Activated CD8-positive, alpha-beta memory T cell treated with anti-CD3 and anti-CD28 coated beads for 36 hours (primary cell): ENCODE measurements at regions not wholly inside any gene's neighbourhood (a gene's known extent, or its start where the extent isn't known, plus 50 kb on each side); places are given as distances from the start of the nearest gene placed in this dataset.

Experiments
- CTCF ChIA-PET: fragments of 350-600 bp; sonication (Branson Sonifier 250); formaldehyde crosslinking; loops from one replicate; lab custom pipeline; 2021; ENCODE audit warnings: antibody characterized with exemption; lab: Charles Lee
- POLR2A ChIA-PET: fragments of 350-600 bp; sonication (Branson Sonifier 250); formaldehyde crosslinking; loops from one replicate; lab custom pipeline; 2021; ENCODE audit warnings: antibody characterized with exemption; lab: Charles Lee

DNA sequence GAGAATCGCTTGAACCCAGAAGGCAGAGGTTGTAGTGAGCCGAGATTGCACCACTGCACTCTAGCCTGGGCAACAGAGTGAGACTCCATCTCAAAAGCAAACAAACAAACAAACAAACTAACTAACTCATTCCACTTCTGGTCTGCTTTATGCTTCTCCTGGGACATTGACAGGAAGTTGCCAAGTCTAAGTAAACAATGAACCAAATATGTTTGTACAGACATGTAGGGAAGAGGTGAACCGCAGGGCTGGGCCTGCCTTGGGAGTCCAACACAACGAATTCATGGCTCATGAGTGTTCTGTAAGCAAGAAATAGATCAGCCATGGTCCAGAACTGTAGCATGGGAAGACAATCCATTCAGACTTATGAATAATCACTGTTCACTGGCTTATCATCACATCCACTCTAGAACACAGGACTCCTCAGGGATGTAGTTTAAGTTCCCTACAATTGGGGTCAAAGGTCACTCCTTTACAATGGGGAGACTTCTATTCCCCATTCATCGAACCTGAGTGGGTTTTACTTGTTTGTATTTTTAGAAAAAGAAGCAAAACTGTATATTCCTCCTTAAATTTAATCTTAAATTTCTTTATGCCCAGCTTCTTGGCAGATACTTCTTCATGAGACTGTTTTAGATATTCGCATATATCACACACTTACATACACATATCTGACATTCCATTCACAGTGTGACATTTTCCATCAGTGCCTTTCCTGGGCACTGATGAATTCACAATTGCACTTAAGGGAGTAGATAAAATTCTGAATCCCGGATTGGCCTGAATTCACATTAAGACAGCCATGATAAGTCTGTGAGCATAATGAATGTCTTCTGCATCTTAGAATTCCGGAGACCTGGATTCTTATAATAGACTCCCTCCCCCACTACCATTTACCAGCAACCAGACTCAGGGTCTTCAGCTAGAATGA lies 159.1 kb upstream of the EEPD1 start:
- CTCF ChIA-PET: no interaction called here
- POLR2A ChIA-PET: no interaction called here

DNA sequence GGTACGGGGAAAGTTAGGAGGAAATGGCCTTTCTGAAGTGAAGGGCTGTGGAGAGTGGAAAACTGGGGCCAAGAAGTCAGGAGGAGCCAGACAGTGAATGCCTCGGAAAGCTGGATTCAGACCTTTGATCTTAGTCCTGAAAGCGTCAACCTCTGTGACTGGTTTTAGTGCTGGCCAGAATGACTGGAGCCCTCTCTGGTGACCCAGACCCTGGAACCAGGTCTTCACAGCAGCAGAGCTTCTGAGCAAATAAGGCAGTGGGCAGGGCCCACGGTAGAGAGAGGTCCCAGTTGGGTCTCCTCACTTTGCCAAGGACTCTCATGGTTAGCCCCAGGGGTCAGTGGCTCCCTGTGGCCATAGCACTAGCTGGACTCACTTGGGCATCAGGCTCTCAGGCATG lies 157.7 kb upstream of the EEPD1 start:
- ChIA-PET POLR2A (no interaction called here), CTCF (no interaction called here)

DNA sequence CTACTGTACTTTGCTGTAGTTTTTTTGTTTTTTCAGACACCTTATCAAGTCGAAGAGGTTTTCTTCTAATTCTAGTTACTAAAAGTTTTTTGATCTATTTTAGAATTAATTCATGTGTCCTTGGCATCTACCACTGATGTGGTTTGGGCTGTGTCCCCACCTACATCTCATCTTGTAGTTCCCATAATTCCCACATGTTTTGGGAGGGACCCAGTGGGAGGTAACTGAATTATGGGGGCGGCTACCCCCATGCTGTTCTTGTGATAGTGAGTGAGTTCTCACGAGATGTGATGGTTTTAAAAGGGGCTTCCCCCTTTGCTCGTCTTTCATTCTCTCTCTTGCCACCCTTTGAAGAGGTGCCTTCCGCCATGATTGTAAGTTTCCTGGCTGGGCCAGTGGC lies 154.6 kb upstream of the EEPD1 start:
- ChIA-PET POLR2A (no interaction called here), CTCF (no interaction called here)

DNA sequence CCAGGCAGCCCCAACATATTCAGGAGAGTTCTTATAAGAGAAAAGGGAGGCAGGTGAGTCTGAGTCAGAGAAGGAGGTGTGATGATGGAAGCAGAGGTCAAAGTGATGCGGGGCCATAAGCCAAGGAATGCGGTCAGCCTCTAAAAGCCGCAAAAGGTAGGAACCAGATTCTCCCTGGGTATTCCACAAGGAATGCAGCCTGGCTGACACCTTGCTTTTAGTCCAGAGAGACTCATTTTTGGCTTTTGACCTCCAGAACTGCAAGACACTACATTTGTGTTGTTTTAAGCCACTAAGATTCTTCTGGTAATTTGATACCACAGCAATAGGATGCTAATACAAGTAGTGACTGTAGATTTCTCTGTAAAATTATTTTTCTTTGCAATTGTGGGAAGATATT lies 151.5 kb upstream of the EEPD1 start:
- ChIA-PET POLR2A (no interaction called here), CTCF (no interaction called here)

DNA sequence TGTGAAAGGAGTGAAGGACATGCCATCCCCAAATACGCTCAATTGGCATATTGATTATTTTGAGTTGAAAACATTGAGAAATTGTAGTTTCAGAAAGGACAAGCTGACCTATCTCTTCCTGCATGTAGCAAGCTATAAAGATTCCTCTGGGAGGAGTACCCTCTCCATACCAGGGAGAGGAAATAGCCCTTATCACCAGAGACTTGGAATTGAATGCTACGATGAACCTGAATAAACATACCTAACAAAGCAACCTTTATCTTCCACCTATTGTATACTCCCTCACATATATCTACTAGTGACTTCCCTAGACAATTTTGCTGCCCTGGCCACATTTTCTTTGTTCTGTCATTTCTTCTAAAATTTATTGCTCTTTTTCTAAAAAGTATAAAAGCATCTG lies 150.2 kb upstream of the EEPD1 start:
- ChIA-PET POLR2A (no interaction called here), CTCF (no interaction called here)

DNA sequence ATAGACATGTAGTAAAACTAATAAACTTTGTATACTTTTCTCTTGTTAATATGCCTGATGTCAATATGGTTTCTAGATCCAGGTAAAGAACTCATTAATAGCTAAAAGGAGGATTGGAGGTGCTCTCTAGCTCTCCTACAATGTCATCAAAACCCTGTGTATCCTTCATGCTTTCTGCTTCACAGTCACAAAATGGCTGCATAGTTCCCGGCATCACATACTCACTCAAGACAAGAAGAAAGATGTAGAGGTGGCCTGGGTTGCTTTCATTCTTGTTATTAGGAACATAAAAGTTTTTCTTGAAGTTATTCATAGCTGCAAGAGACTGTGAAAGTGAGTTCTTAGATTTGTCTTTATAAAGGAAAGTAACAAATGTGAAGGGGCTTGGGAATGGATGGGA lies 149.7 kb upstream of the EEPD1 start:
- POLR2A ChIA-PET: no interaction called here
- CTCF ChIA-PET: no interaction called here

DNA sequence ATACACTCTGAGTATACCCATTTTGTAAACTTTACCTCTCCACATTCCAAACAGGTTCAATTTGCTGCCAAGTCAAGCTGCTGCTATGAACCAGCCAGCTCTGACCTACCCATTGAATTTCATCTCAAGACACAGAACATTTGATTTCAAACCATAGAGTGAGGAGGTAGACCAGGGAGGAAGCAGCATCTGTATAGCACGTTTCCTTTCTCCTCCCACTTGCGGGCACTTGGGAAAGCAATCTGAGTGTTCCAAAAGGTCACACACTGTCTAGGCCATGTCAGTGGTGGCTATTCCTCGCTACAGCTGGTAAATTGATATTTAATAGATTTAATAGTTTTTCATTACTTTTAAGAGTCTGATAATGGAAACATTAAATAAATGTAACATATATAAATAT lies 147.8 kb upstream of the EEPD1 start:
- ChIA-PET CTCF (no interaction called here), POLR2A (no interaction called here)

DNA sequence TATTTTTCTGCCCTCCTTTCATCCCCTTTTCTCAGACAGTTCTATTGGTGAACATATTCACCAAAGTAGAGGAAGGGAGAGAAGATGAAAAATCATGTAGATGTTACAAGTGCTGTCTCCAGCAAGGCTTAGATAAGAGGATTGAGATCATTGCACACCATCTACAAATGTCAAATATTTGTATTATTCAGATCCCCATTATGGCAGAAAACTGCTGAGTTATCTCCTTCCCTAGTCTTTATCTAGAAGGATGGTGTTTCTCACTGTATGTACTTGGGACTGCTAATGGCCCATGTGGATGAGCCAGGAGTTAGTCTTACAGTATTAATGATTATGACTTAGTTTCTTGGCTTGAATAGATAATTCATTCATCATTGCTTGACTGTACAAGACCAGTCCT lies 147.2 kb upstream of the EEPD1 start:
- CTCF ChIA-PET: no interaction called here
- POLR2A ChIA-PET: no interaction called here

DNA sequence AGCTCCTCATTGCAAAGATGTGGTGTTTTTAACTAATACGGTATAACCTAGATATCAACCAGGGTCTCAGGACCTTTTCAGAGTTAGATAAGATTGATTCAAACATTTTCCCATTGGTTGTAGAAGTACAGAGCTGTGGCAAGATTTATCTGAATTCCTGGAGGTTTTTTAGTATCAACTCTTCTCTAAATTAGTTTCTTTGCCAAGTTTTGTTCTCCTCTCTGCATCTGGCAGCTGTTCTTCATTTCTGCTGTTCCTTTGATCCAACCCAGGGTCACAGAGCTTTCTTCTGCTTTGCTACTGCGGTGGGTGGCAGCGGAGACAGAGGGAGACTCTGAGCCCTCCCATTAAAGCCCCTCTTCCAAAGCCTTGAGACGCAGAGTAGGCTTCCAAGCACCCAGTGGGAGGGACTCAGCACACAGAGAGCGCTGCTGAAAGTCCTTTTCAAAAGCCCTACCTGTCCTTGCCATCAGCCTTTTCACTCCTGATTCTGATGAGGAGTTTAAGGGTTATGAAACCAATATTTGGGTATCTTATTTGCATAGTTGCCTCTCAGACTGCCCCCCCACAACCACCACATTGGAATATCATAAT lies 146.3 kb upstream of the EEPD1 start:
- ChIA-PET CTCF (no interaction called here), POLR2A (no interaction called here)

DNA sequence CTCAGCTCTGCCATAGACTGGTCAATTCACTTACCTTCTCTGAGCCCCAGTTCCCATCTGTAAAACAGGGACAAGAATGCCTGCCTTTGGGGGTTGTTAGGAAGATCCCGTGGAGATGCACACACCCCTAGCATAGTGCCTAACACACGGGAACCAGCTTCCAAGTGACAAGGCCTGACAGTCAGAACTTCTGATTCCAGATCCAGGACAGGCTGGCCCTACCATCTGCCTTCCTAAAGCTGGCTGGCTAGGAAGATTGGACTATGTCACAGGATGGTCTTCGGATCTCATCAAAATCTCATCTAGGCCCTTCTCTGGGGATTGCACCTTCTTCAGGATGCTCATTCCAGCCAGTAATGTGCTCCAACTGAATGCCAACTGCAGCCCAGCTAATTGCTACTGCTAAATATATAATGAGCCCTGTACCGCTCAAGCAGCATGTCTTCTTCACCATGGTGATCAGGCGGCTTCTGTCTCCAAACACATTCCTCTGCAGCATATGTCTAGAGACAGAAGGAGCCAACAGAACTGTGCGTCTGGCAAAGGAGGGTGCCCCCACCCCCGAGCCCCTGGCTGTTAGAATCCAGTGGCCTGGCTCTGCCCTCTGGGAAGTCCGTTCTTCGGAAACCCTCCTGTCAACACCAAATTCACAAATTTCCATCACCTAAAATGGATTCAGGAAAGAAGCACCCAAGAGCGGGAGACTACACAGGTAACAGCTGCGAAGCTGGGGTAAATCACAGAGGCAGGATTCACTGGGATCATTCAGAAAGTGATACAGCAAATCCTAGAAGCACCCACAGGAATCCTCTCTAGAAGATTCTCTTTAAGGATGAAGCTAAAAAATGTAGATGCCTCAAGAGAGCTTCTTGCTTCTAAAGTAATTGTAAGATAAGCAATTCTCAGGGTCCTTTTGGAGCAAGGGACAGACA lies 142.1 kb upstream of the EEPD1 start:
- ChIA-PET POLR2A (no interaction called here), CTCF (no interaction called here)

DNA sequence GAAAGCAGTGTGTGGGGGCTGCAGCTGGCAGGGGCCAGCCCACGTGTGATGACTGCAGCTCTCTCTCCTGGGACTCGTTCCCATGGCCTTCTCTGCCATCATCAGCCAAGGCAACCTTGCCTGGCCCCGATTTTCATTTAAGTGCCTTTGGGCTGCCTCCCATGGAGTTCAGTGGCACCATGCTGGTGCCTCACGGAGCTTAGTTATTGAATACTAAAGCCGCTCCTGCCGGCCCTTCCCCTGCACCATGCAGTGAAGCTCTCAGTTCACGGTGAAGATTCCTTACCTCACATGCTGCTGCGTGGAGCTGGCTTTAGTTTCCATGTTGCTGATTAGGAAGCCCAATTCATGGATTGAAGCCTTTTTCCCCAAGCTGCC lies 141.5 kb upstream of the EEPD1 start:
- POLR2A ChIA-PET: no interaction called here
- CTCF ChIA-PET: no interaction called here

DNA sequence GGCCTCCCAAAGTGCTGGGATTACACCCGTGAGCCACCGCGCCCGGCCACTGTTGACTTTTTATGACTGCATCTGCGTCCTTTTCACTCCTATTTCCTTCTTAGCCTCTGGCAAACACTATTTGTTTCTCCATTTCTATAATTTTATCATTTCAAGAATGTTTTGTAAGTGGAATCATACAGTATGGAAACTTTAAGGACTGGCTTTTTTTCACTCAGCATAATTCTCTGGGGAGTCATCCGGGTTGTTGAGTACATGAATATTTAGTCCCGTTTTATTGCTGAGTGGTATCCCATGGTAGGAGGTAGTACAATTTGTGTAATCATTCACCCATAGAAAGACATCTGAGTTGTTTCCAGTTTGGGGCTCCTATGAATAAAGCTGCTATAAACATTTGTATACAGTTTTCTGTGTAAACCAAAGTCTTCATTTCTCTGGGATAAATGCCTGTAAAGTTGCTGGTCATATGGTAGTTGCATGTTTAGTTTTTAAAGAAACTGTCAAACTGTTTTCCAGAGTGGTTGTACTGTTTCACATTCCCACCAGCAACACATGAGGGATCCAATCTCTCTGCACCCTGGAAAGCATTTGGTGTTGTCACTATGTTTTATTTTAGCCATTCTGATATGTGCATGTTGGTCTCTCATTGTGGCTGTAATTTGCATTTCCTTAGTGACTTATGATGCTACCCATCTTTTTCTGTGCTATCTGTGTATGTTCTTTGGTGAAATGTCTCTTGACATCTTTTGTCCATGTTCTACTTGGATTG lies 139.6 kb upstream of the EEPD1 start:
- ChIA-PET POLR2A (no interaction called here), CTCF (no interaction called here)

DNA sequence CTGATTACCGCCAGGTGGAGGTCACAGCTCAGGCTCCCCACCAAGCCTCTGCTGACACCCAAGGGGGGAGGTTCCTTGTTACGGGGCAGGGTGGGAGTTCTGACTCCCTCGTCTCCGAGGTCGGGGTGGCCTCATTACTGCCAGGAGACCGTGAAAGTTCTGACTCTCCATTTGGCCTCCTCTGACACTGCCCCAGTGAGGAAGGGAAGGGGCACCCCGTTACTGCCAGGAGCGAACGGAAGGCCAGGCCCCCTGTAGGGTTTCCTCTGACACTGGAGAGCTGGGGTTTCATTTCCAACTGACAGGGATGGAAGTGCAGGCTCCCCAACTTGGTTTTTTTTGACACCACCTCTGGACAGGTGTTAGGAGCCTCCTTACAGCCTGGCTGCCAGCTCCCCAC lies 138.1 kb upstream of the EEPD1 start:
- CTCF ChIA-PET: no interaction called here
- POLR2A ChIA-PET: no interaction called here

DNA sequence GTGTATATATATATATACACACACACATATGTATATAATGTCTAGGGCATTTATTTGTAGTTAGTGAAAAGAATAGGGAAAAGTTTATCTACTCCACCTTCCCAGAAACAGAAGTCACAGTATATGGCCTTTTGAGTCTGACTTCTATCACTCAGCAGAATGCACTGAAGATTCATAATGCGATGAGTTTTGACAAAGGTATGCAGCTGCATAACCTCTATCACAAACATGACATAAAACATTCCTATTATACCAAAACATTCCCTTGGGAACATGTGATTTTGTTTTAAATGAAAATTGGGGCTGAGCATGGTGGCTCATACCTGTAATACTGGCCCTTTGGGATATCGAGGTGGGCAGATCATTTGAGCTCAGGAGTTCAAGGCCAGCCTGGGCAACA lies 137.3 kb upstream of the EEPD1 start:
- POLR2A ChIA-PET: no interaction called here
- CTCF ChIA-PET: no interaction called here

DNA sequence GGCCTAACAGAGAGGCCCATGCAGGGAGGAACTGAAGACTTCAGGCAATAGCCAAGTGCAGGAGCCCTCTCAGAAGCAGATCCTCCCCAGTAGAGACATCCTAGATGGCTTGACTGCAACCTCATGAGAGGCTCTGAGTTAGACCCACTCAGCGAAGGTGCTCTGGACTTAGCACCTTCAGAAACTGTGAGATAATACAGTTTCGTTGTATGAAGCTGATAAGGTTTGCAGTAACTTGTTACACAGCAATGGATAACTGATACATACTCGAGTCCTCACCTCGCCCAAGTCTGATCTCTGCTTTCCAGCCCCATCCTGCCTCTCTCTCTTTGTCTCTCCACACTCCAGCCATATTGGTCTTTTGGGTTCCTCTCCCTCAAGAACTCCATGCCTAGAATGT lies 136.4 kb upstream of the EEPD1 start:
- POLR2A ChIA-PET: no interaction called here

DNA sequence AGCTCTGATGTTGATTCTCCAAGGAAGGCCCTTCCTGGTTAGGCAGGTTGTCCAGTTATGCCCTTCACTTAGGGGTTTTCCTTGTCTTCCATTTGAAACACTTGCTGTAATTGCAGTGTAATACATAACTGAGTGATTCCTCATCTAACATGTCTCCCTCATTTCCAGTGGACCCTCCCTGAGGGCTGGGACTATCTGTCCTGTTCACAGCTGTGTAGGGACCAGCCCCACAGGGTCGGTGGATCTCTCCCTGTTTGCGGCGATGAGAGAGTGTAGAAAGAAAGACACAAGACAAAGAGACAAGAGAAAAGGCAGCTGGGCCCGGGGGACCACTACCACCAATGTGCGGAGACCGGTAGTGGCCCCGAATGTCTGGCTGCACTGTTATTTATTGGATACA lies 135.9 kb upstream of the EEPD1 start:
- ChIA-PET CTCF (no interaction called here), POLR2A (no interaction called here)

More for the DNA sequence above, 136.4 kb upstream of the EEPD1 start:
- CTCF ChIA-PET: no interaction called here

DNA sequence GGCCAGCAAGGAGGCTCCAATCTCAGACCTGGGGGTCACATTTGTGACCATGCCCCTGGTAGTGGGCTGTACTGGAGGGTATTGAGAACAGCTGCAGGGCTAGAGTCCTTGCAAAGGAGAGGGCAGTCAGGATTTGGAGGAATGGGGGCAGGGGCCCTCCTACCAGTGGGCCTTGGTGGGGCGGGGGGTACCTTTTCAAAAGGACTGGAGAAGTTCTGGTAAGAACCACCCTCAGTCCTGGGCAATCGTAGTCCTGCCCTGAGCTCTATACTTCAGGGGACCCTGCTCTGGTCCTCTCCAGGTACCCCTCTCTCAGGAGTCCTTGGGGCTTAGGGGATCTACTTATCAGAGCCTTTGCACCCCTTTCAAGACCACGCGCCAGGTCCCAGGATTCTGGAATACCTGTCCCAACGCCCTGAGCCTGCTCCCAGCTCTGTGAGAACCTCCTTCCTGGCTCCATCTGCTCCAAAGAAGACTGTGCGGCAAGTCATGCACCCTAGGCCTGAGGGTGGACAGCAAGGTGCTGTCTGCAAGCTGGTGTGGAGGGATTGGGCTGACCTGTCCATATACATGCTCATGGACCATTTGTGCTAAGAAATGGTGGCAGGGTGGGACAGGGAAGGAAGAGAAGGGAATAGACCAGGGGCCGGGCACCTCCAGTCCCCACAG lies 134.1 kb upstream of the EEPD1 start:
- ChIA-PET CTCF (no interaction called here), POLR2A (no interaction called here)

DNA sequence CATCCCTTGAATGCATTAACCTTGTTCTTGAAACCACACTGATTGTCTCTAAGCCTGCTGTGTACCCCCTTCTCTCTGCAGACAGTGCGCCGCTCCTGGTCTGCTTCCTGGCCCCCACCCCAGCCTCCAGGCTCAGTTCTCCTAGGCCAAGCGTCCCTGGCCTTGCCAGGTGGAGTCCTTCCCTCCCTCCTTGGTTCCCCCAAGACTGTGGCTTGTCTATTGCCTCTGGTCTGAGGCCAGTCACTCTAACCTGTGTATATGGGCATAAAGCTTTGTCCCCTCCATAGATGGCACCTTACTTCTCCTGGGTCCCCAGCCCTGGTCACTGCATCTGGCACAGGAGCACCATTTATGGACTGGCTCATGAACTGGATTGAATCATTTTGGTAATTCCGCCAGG lies 133.5 kb upstream of the EEPD1 start:
- POLR2A ChIA-PET: no interaction called here
- CTCF ChIA-PET: no interaction called here

DNA sequence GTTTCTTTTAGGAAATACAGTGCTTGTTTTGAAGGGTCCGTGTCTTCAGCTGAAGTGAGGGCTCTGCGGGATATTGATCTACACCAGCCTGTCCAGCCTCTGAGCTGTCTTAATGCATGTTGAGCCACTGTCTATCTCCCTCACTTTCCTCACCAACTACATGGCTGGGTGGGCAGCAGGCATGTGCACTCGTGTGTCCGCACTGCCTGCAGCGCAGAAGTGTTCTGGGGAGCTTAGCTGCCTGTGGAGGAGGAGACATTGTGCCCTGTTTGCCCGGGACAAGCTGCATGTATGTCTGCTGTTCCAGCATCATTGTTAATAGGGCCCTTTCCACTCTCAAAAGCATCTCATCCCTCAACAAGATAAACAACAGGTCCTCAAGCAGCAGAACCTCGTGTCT lies 133.1 kb upstream of the EEPD1 start:
- POLR2A ChIA-PET: no interaction called here
- CTCF ChIA-PET: no interaction called here
